Pulmonary artery endothelial cell (primary cell): ENCODE measurements at regions not wholly inside any gene's neighbourhood (a gene's known extent, or its start where the extent isn't known, plus 50 kb on each side); places are given as distances from the start of the nearest gene placed in this dataset.
"Not testable (repeated sequence)": the region's sequence is repeated elsewhere in the genome, so short reads cannot be mapped to it uniquely, and the experiment has no call there.

Experiments used
- DNase-seq: peaks from one replicate; pipeline ENCODE4 v3.0.0-alpha.2; 2011; ENCODE audit warnings: low read depth, low spot score

DNA sequence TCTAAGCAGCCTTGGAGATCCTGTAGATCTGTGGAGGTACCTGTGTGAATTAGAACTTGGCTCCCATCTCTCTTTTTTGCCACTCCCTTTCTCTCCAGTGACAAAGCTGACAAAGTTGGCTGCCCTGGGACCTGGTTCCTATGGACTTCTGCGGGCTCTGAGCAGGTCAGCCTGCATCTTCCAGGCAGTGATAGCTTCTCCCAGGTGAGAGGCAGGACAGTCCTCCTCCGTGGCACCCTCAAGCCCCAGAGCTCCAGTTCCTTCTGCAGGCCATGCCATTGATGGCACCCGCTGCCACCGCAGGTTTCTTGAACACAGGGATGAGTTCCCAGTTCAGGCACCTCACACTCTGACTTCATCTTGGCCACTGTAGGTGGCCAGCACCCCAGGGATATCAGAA, 73.5 kb upstream of the GRB10 start:
- DNase-seq = no peak

DNA sequence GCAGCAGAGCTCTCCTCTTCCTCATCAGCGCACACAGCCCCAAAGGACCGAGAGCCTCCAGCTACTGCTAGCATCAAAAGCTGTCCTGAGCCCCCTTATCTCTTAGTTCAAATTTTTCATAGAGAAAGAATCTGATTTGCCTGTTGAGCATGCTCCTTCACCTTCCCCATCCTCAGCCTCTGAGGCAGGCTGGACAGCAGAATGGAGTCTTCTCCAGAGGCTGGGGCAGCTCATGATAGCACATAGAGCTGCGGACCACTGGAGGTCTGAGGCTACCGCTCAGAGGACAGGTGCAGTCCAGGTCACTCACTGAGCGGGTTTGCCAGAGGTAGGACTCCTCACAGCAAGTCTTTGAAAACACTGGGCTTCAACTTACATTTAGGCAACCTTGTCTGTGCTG, 72.8 kb upstream of the GRB10 start:
- DNase-seq = no peak

DNA sequence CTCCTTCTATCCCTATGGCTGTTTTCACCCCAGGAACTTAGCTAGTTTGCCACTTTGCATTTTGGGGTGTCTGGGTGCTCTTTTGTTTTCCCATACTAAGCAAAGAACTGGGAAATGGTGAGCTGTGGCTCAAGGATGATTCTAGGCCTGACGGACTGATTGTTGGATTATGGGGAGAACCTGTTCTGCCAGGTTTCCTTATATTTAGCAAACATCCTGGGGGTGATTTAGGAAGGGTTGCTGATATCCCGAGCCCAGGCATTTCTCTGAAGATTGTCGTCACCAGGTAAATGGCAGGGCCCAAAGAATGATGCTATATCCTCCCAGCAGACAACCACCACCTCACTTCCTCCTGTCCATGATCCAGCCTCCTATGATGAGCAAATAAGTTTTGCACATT, 72.1 kb upstream of the GRB10 start:
- no peak for DNase-seq

DNA sequence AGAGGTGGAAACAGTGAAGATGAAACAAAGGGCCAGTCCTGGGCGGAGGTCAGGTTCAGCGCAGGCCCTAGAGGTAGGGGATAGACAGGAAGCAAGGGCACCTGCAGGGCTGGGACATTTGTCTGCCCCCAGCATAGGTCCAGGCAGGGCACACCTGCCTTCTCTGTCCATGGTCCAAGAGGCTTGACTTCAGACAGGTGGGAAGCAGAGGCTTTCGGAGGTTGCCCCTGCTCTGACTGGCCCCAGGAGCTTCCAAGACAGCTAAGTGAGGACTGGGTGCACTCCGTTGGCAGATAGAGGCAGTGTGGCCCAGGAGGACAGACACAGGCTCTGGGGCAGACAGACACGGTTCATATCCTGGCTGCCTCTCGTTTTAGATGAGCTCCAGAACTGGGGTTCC, 71.6 kb upstream of the GRB10 start:
- DNase-seq = no peak

DNA sequence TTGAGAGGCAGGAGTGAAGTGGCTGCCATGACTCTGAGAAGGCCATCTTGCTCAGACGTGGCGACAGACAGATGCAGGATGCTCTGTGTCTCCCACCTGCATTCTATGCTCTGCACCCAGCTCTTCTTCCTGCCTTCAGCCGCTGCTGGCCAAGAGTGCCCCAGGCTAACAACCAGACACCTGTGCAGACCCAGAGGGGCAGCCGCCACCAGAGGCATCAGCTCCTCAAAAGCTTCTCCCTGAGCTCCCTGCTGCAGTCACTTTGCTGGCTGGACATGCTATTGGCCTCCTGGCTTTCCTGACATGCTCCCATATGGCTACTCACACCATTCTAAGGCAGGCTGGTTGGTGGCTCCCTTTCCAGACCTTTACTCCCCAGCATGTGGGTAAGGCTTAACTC, 70.6 kb upstream of the GRB10 start:
- DNase-seq = no peak

DNA sequence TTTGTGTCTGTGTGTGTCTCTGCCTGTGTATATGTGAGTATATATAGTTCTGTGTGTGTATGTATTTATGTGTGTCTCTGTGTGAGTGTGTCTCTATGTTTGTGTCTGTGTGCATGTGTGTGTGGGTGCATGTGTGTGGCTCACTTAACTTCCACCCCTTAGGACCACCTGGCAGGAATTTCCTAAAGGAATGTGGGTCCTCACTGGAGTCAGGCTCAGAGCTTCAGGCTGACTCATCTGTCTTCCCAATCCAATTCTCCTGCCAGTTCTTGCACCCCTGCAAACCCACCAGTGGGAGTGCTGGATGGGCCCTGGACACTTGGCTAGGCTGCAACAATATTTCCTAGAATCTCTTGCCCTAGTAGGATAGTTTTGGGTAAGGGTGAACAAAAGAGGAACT, 70.2 kb upstream of the GRB10 start:
- no peak for DNase-seq

DNA sequence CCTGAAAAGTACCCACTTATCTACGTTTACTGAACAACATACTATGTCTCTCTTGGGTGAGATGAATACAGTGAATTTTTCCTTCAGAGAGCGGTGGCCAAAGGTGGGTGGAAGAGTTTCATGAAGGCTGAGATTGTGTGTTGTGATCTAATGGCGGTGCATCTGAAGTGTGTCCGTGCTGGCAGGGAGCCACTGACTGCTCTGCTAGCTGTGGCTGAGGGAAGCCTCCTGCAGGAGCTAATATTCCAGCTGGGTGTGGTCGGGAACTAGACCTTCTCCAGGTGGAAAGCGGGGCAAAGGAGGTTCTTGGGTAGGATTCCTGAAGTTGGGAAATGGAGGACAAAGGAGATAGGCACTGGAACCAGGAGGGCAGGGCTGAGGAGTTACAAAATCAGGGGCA, 69.2 kb upstream of the GRB10 start:
- DNase-seq = no peak

DNA sequence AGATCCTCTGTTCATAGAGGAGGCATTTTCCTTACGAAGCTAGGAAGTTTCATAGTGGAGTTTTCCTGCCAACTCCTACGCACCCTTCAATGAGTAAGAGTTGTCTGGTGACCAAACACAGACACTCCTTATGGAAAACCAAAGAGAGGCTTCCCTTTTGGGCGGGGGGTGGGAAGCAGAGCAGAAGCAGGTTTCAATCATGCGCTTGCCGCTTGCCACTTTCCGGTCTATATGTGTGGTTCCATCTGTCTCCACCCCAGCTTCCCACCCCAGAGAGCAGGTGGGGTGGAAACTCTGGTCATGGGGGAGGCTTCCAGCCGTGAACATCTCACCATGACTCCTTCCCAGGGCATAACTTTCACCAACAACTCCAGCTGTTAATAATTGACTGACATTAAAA, 68.8 kb upstream of the GRB10 start:
- DNase-seq = no peak

DNA sequence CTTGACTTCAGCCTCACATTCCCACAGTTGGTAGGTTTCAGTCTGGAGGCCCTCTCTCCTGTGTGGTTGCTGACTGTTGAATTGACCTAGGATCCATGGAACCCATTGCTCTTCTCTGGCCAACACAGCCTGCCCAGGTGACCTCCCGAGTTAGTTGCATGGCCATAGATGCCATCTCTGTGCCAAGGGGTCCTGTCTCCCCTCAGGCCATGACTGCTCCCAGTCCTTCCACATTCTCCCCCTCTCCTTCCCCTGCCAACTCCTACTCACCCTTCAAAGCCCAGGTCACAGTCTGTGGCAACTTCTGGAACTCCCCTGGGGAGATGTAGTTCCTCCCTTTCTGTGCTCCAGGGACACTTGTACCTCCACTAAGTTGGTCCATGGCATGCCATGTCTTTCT, 67.3 kb upstream of the GRB10 start:
- no peak for DNase-seq

DNA sequence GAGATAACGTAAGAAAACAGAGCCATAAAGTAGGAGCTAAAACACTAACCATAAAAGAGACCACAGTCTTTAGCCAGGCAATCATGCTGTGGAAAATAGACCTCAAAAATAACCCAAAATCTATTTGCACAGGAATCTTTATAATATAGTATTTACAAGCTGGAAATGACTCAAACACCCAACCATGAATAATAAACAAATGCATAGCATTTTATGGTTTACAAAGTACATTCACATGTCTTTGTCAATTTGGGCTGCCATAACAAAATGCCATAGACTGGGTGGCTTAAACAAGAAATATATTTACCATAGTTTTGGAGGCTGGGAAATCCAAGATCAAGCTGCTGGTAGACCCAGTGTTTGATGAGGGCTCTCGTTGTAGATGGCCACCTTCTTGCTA, 65.5 kb upstream of the GRB10 start:
- DNase-seq = no peak

DNA sequence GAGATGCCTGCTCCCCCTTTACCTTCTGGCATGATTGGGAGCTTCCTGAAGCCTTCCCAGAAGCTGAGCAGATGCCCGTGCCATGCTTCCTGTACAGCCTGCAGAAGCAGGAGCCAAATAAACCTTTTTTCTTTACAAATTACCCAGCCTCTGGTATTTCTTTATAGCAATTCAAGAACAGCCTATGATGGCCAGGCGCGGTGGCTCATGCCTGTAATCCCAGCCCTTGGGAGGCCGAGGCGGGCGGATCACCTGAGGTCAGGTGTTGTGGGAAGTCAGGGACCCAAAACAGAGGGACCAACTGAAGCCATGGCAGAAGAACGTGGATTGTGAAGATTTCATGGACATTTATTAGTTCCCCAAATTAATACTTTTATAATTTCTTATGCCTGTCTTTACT, 62.2 kb upstream of the GRB10 start:
- DNase-seq = not testable (repeated sequence)

DNA sequence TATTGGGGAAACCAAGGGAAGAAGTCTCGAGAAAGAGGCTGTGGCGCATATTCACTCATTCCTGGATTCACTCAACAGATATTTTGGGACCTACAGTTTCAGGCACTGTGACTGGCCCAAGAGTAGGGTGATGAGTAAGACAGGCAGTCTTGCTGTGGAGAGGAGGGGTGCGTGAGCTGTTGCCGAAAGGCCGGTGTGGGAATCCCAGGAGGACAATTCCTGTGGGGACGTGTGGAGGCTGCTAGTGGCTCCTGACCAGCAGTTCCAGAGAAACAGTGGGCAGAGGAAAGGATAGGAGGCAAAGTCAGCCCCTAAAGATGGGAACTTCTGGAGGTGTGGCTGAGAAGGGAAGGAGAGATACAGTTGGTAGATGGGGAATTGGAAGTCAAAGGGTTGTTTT, 59.3 kb upstream of the GRB10 start:
- no peak for DNase-seq

DNA sequence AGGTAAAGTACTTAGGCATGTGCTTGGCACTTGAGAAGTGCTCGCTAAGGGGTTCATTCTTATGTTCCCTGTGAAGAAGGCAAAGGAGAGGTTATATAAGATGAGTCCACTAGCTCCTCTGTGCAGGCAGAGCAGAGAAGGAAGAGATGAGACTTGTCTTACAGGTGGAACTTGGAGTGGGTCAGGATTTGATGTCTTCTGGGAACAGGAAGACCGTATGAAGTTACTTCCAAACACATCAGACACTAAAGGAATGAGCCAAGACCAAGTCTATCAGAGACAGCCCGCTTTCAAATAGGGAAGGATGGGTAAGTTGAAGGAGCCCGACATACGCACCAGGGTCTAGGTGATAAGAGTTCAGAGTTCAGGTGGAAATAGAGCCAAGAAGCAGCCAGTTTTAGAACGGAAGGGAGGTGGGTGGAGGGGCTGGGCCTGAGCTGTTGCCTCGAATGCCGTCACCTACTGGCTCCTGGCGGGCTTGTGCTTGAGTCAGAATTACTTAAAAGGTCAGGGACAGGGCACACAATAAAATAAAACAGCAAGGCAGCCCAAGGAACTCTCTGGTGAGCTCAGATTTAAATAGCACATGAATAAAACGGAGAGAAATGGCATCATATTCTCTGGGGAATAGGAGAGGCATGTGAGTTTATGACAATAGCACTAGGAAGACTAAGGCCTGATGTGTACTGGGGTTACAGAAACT, 56.1 kb upstream of the GRB10 start:
- no peak for DNase-seq

DNA sequence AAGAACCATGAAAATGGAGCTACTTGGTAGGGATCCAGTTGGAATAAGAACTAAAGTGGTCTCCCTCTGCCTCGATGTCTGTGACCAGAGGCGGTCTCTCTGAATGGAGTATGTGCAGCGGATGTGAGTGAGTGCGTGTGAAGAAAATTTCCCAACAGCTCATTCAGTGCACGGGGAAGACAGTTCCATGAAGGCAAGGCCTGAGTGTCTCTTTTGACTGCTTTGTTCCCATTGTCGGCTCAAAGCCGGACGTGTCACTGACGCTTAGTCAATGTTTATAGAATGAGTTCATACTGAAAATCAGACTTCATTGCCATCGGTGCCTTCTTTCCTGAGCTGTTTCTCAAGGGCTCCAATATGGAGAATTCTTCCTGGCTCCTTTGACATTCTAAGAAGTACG, 55.3 kb upstream of the GRB10 start:
- peak; percentile 64 for DNase-seq

DNA sequence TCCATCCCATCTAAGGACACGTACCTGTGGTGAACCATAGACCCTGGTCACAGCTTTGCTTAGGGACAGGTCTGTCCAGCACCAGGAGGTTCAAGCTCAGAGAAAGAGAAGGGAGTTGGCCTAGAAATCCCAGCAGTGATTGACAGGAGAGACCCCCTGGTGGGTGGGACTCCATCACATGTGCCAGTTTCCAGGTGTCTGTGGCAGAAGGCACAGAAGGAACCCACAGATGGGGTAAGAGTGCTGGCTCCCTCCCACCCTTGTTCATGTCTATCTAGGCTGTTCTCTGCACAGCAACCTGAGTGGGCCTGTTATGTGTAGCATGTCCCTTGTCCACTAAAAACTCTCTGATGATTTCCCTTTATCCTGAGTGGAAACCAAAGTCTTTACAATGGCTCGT, 54.0 kb upstream of the GRB10 start:
- no peak for DNase-seq

DNA sequence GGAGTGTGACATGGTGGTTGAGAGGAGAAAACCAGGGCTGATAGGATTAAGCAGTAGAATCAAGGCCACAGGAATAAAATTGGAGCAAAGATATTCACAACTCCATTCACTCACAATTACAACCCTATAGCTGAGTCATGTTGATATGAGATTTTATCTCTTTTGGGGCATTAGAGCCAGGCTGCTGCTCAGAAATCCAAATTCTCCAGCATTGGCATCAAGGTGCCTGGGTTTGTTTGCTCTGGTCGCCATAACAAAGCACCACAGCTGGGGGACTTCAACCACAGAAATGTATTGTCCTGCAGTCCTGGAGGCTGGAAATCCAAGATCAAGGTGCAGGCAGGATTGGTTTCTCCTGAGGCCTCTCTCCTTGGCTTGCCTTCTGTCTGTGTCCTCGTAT, 52.5 kb upstream of the GRB10 start:
- no peak for DNase-seq

DNA sequence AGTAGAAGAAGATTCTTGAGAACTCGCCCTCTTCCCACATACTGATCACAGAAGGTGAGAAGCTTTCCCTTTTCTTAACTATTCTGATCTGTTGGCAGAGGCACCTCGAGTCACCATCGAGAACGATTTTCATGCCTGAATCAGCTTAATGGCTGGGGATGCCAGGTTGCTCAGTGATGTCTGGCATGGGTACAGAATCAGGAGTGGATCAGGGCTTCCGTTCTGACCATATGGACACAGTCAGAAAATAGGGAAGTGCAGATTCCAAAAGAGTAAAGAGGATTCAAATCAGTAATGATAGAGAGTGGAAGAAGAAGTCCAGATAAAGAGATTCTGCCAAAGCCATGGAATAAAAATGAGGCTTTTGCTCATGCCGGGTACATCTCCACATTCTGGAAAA, 52.0 kb upstream of the GRB10 start:
- DNase-seq = no peak

DNA sequence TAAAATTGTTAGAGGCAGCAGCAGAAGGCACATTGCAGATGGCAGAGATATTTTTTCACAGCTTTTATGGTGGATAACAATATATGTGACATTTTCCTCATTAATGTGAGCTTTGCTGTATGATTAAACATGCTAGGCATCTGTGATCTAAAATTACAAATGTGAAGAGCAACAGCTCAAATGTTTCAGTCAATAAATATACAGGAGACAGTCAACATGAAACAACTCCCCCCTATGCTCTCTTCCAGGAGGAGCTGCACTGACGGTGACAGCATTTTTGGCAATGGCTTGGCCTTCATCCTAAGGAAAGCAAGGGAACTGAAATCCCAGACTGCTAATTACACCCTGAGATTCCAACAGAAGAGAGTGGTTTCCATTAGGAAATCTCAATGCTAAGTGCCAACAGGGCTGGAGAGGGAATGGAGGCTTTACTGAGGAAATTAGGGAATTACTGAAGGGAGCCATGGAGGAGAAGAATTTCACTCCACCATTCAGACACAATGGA, 51.4 kb upstream of the GRB10 start:
- no peak for DNase-seq

DNA sequence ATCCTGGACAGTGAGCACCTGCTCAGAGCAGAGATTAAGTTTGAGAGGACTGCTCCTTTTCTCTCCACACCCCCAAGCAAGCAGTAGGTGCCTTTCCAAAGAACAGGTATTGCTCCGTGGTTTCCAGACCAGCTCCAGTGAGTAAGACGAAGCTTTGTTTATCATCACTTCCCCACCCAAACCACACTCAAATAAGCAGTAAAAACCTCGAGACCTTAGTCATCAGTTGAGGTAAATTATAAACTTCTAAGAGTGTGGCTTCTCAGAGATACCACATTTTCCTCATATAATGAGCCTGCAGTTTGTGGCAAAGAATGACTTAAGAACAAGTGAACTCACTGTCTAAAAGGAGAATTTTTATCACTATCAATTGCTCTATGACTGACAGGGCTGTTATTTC, 50.0 kb upstream of the GRB10 start:
- no peak for DNase-seq
